ENCODE measurements at regions not wholly inside any gene's neighbourhood (a gene's known extent, or its start where the extent isn't known, plus 50 kb on each side); places are given as distances from the start of the nearest gene placed in this dataset.

- Mint-ChIP-seq H3K27ac (no peak overlapping the region), H3K4me3 (no peak overlapping the region), H3K9me3 (peaks cover 16% of the 10 kb centered on the region), H3K4me1 (peaks cover 24% of the 10 kb centered on the region), H3K36me3 (ENCODE audit: low read depth) (peaks cover 4% of the 10 kb centered on the region), H3K27me3 (ENCODE audit: low read depth, poor library complexity) (peaks cover 21% of the 10 kb centered on the region)
- DNase-seq = no peak
- no peak for TF ChIP-seq CTCF (IDR thresholded peaks at IDR 0.05)
Observed at GRCh38 chr16:86712158-86713009, 134.0 kb downstream of the FOXL1 start.

- Mint-ChIP-seq H3K36me3 (ENCODE audit: low read depth) (peaks cover 4% of the 10 kb centered on the region), H3K9me3 (peaks cover 11% of the 10 kb centered on the region)
Observed at GRCh38 chr16:86713021-86713631, 134.8 kb downstream of the FOXL1 start.

GRCh38 chr16:86714166-86714565 lies 135.8 kb downstream of the FOXL1 start:
- TF ChIP-seq CTCF (IDR thresholded peaks at IDR 0.05) = no peak
- Mint-ChIP-seq H3K4me1 (peaks cover 31% of the 10 kb centered on the region), H3K9me3 (peaks cover 9% of the 10 kb centered on the region), H3K36me3 (ENCODE audit: low read depth) (peaks cover 2% of the 10 kb centered on the region), H3K27ac (no peak overlapping the region), H3K4me3 (no peak overlapping the region), H3K27me3 (ENCODE audit: low read depth, poor library complexity) (peaks cover 13% of the 10 kb centered on the region)
- no peak for DNase-seq

More at GRCh38 chr16:86713021-86713631, 134.8 kb downstream of the FOXL1 start:
- peaks cover 15% of the 10 kb centered on the region for H3K27me3 Mint-ChIP-seq (ENCODE audit: low read depth, poor library complexity)
- DNase-seq = no peak
- H3K4me1 Mint-ChIP-seq = peaks cover 26% of the 10 kb centered on the region
- TF ChIP-seq CTCF (IDR thresholded peaks at IDR 0.05) = no peak
- no peak overlapping the region for H3K27ac Mint-ChIP-seq
- H3K4me3 Mint-ChIP-seq = no peak overlapping the region

- Mint-ChIP-seq H3K27me3 (ENCODE audit: low read depth, poor library complexity) (peaks cover 22% of the 10 kb centered on the region), H3K4me3 (no peak overlapping the region), H3K27ac (no peak overlapping the region), H3K36me3 (ENCODE audit: low read depth) (no peaks in the 10 kb centered on the region), H3K4me1 (peaks cover 19% of the 10 kb centered on the region), H3K9me3 (no peaks in the 10 kb centered on the region)
- no peak for DNase-seq
- TF ChIP-seq CTCF (IDR thresholded peaks at IDR 0.05) = no peak
Observed at GRCh38 chr16:86716649-86717048, 138.3 kb downstream of the FOXL1 start.

GRCh38 chr16:86718118-86718517 lies 139.8 kb downstream of the FOXL1 start:
- Mint-ChIP-seq H3K4me3 (no peak overlapping the region), H3K9me3 (no peaks in the 10 kb centered on the region), H3K36me3 (ENCODE audit: low read depth) (no peaks in the 10 kb centered on the region), H3K27ac (no peak overlapping the region), H3K27me3 (ENCODE audit: low read depth, poor library complexity) (peaks cover 26% of the 10 kb centered on the region), H3K4me1 (peaks cover 19% of the 10 kb centered on the region)
- no peak for TF ChIP-seq CTCF (IDR thresholded peaks at IDR 0.05)
- DNase-seq = no peak

Measured in nephron progenitor cell (in vitro differentiated cells).